Islet of Langerhans (tissue), 1 donor: ENCODE measurements at regions not wholly inside any gene's neighbourhood (a gene's known extent, or its start where the extent isn't known, plus 50 kb on each side); places are given as distances from the start of the nearest gene placed in this dataset.
"Not testable (repeated sequence)": the region's sequence is repeated elsewhere in the genome, so short reads cannot be mapped to it uniquely, and the experiment has no call there.

Experiments used
- FAIRE-seq: peaks from one replicate; lab custom pipeline; 2011; peaks lifted over from hg19 to GRCh38; lab: Jason Lieb, UNC

- no peak for FAIRE-seq
These were observed 612.4 kb downstream of the FBXO15 start for GRCh38 chr18:73535189-73535588.

GRCh38 chr18:73531601-73532000 is 616.0 kb downstream of the FBXO15 start:
- no peak for FAIRE-seq

GRCh38 chr18:73528066-73528465 is 619.6 kb downstream of the FBXO15 start:
- FAIRE-seq = no peak

- no peak for FAIRE-seq
These were observed 627.4 kb downstream of the FBXO15 start for GRCh38 chr18:73520229-73520628.

GRCh38 chr18:73516056-73516455 is 631.6 kb downstream of the FBXO15 start:
- not testable (repeated sequence) for FAIRE-seq

- FAIRE-seq = no peak
These were observed 633.2 kb downstream of the FBXO15 start for GRCh38 chr18:73514449-73514848.

- FAIRE-seq = no peak
These were observed 635.7 kb downstream of the FBXO15 start for GRCh38 chr18:73511771-73512503.

- FAIRE-seq = no peak
These were observed 638.2 kb downstream of the FBXO15 start for GRCh38 chr18:73509460-73509859.

GRCh38 chr18:73503326-73503725 is 635.5 kb upstream of the NETO1 start:
- no peak for FAIRE-seq

GRCh38 chr18:73487966-73488365 is 620.2 kb upstream of the NETO1 start:
- no peak for FAIRE-seq

GRCh38 chr18:73485166-73485565 is 617.4 kb upstream of the NETO1 start:
- no peak for FAIRE-seq

GRCh38 chr18:73482901-73483300 is 615.1 kb upstream of the NETO1 start:
- FAIRE-seq = no peak

GRCh38 chr18:73479477-73479876 is 611.7 kb upstream of the NETO1 start:
- FAIRE-seq = no peak

- FAIRE-seq = no peak
These were observed 610.4 kb upstream of the NETO1 start for GRCh38 chr18:73478191-73478590.

- FAIRE-seq = no peak
These were observed 608.2 kb upstream of the NETO1 start for GRCh38 chr18:73476031-73476430.

- no peak for FAIRE-seq
These were observed 594.3 kb upstream of the NETO1 start for GRCh38 chr18:73462092-73462491.

GRCh38 chr18:73461780-73462059 is 593.9 kb upstream of the NETO1 start:
- FAIRE-seq = no peak

- no peak for FAIRE-seq
These were observed 593.4 kb upstream of the NETO1 start for GRCh38 chr18:73461038-73461779.

GRCh38 chr18:73458186-73458964 is 590.6 kb upstream of the NETO1 start:
- FAIRE-seq = no peak

GRCh38 chr18:73456643-73457042 is 588.9 kb upstream of the NETO1 start:
- FAIRE-seq = no peak

GRCh38 chr18:73452866-73453265 is 585.1 kb upstream of the NETO1 start:
- no peak for FAIRE-seq

- FAIRE-seq = no peak
These were observed 578.7 kb upstream of the NETO1 start for GRCh38 chr18:73446502-73446901.

- FAIRE-seq = no peak
These were observed 563.8 kb upstream of the NETO1 start for GRCh38 chr18:73431620-73432019.
